Anterior cingulate cortex (tissue), 58 donors: ENCODE measurements at regions not wholly inside any gene's neighbourhood (a gene's known extent, or its start where the extent isn't known, plus 50 kb on each side); places are given as distances from the start of the nearest gene placed in this dataset.
"Not testable (repeated sequence)": the region's sequence is repeated elsewhere in the genome, so short reads cannot be mapped to it uniquely, and the experiment has no call there.

Experiments used
- DNase-seq, 58 donors: peaks; one replicate each; lab custom pipeline; 2025; lab: John Stamatoyannopoulos, UW

DNA sequence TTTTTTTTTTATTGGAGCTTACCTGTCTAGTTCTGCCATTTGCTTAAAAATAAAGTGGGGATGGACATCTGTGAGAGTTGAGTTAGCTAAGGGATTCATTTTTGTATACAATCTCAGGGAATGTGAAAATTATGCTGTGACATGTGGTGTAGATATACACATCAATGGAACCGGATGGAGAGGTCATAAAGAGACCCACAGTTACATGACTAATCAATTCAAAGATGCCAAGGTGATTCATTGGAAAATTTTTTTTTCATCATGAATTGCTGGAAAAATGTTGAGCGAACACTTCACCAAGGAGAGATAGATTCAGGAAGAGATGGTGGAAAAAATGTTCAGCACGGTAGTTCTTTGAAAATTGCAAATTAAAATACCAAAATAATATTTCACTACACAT, 605.4 kb upstream of the KIF2B start:
- DNase-seq: no peak

DNA sequence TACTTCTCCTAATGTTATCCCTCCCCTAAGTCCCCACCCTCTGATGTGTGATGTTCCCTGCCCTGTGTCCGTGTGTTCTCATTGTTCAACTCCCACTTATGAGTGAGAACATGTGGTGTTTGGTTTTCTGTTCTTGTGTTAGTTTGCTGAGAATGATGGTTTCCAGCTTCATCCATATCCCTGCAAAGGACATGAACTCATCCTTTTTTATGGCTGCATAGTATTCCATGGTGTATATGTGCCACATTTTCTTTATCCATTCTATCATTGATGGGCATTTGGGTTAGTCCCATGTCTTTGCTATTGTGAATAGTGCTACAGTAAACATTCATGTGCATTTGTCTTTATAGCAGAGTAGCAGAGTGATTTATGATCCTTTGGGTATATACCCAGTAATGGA, 613.8 kb upstream of the KIF2B start:
- DNase-seq: not testable (repeated sequence)

DNA sequence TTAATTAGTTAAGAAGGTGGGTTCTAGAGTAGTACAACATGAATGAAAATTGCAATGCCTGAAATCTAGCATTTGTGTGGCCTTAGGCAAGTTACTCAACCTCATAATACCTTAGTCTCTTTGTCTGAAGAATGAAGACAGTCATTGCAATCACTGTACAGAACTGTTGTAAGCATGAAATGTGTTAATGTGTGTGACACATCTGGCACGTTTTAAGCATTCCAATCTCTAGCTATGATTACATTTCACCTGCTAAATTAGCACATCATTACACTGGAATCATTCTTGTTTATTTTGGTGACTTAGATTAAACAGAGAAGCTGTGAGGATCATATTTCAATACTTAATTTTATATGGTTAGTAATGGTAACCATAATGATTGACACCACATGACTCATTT, 629.7 kb upstream of the KIF2B start:
- no peak for DNase-seq

DNA sequence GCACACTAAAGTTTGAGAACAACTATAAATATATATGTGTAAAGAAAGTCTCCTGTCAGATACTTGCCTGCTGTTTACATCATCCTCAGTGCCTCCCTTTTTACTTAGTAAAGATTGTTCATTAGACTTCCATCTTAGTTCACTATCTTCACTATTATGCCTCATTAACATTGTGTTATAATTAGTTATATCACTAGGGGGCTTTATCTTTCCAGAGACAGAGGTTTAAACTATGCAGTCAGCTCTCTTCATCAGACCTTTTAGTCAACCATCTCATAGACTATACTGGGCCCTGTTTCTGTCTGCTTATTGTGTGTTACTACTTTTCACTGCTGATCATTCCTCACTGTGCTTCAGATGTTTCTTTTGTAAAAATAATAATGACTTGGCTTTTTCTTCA, 630.8 kb upstream of the KIF2B start:
- DNase-seq: no peak

DNA sequence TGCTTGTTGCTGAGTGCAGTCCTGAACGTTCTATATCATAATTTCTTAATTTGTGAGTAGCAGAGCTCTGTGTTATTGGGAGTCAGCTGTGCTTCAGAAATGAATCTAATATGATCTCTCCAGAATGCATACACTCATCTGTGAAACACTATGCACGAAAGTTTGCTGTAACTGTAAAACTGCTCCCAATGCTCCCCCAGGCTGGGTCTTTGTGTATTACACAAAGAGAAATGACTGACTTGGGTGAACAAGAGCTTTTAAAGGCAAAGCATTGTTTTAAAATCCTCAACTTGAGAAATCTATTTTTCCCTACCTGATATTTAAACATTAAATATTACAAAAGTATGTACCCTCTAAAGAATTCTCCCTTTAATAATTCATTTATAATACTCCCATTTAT, 636.7 kb upstream of the KIF2B start:
- DNase-seq: no peak

DNA sequence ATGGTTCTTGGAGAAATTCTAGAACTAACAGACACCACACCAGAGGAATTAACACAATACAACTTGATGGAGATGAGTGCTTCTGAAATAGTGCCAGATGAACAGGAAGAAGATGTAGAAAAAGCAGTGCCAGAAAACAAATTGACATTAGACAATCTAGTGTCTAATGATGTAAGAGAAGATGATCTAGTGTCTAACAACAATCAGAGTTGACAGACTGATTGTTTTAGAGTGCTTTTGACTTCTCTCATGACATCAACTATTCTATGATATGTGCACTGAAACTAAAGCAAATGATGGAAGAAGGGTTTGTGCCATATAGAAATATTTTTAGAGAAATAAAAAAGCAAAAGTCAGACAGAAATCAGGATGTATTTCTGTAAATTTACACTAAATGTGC, 646.1 kb upstream of the KIF2B start:
- no peak for DNase-seq

DNA sequence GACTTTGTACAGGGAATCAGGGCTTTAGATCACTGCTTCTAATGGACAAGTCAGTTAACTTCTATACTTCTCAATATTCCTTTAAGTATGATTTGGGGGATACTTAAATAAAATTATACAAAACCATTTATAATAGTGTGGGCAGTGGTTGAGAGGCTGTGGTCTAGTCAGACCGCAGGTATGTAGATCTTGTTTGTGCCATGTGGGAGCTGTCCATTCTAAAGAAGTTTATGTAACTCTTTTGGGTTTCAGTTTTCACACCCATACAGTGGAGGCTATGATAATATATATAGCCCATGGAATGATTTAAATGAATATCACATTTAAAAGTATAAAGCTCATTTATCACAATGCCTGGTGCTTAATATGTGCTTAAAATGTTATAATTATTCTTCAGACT, 654.3 kb upstream of the KIF2B start:
- DNase-seq: no peak

DNA sequence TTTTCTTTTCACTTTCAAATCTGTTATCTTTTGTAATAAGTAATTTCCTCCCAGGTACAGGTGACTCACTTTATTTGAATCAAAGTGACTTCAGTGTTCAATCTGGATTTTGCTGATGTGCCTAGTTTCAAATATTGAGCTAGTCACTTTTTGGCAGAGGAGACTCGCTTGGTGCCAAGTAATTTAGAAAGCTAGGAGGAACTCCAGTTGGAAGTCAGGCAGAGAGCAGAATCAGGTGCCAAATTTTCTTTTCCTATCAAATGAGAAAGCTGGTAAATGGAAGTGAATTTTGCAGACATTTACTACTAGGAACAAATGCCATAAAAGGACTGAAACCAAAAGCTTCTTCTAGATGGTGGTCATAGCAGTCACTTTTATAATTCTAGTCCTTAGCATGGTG, 656.0 kb upstream of the KIF2B start:
- DNase-seq: no peak

DNA sequence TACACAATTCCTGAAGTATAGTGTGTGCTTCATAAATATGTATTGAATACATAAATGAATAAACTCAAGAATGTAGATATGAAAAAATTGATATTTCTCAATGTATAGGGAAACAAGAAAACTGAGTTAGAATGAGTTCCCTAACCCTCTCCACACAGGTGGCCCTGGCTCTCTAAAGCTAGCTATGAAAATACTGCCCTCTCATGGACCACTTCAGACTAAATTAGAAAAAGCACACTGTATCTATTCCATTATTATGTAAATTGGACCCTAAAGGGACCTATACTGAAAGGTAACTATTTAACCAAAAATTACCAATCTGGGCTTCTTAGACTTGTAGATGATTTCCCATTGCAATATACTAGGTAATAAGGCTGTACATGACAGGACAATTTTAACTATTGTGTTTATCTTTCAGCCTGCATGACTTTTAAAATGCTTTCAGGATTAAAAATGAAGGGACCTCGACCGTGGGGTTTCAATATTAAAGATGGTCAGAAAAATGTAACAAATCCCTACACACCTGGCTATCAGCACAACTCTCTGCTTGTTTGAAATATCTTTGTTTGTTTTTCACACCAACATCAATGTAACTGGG, 672.5 kb upstream of the KIF2B start:
- no peak for DNase-seq

DNA sequence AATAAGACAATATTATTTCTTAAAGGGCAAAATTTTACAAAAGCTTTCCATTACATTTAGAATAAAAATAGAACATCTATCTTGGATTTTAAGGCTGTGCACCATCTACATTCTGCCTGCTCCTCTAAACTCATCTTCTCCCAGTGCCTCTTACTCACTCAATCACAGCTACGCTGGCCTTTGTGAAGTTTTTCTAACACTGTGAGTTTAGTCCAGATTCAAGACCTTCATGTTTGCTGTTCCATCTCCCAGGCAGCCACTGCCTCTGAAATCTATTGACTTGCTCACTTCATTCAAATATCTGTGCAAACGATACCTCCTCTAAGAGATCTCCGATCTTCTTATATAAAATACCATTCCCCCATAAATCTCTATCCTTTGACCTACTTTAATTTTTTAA, 673.4 kb upstream of the KIF2B start:
- no peak for DNase-seq

DNA sequence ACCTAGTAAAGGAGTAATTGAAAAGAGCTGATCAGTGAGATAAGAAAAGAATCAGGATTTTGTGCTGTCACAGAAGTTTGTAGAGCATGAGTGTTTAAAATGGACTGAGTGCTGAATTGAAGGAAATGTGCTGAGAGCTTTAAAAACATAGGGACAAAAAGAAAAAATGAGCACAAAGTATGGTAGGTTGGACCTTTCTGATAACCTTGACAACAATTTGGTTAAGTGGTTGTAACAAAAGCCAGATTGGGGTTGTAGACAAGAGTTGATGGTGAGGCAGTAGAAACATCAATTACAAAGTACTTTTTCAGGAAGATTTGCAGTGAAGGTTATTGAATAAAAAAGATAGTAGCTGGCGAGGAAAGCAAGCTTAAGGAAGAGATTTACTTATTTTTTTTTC, 674.7 kb upstream of the KIF2B start:
- no peak for DNase-seq

DNA sequence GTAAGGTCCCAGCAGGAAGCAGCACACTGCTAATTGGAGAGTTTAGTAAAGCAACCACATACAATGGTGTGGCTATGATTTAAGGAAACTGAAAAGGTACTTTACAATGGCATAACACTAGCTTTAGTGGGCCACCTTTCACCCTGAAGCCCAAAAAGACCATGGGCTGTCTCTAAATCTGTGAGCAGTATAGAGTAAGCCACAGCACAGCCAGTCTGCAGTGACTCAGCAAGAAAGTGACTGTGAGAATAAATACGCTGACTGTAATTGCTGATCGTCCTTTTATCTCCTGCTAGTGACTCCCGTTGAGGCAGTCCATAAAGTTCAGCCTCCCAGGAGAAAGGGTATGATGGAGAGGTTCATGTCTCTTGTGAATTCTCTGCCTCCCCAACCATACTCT, 679.8 kb upstream of the KIF2B start:
- no peak for DNase-seq

DNA sequence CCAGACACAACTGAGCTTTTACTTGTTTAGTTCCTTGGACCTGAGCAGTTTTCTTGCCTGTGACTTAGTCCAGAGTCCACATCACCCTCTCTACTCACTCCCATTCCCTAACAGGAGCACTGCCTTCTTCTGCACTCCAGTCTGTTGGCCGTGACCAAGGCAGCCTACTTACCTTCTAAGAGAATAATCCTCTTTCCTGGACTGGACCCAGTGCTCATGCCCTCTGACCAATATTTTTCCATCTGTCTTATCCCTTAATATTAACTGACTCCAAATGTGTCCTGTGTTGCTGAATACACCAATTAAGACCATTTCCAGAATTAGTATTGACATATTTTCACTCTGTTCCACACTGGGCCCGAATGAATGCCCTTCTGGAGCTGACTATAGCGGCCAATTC, 681.0 kb upstream of the KIF2B start:
- DNase-seq: no peak

DNA sequence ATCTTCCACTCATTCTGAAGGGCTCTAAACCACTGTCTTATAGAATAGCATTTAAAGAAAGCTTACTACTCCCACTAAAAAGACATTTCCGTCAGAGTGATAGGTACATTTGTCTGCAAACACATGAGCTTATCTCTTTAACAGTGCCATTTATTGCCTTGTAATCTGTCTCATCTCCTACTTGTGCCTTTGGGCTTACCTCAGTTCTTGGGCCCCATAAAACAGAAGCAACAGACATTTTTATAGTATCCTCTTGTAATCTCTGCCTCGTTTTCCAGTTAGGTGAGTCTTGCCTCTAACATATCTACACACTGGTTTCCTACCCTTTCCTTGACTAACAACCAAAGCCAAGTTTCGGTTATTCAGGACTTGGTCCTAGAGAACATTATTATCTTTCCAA, 681.4 kb upstream of the KIF2B start:
- DNase-seq: no peak

DNA sequence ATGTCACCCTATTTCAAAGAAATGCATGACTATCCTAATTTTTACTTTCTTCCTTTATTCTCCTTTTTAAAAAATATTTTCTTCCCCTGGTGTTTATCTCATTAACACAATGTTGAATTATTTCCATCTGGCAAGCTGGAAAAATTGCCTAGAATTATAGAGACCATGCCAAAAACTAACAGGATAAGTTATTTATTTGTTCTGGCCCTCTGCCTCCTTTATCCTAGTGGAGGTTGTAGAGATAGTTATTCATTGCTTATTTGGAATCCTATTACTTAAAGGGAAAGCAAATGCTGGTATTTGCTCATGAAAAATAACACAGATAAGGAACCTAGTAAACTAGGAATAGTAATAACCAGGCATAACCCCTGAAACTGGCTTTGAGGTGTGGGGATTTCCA, 684.9 kb upstream of the KIF2B start:
- no peak for DNase-seq

DNA sequence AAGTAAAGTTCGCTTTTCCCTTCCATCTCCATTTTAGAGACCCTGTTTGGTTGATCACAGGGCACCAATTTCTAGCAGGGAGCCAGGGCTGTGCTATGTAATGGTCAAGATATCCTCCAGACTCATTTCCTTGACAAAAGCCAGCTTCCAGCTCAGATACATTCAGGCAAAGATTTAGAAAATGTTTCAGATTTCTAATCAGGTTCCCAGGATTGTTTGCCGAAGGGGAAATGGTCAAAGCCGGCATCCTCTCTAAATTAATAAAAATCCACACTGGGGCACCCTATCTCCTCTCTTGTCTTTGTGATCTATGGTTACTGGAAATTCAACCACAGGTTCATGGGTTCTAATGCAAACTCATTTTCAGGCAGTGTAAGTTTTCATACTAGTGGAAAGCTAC, 686.8 kb upstream of the KIF2B start:
- no peak for DNase-seq

DNA sequence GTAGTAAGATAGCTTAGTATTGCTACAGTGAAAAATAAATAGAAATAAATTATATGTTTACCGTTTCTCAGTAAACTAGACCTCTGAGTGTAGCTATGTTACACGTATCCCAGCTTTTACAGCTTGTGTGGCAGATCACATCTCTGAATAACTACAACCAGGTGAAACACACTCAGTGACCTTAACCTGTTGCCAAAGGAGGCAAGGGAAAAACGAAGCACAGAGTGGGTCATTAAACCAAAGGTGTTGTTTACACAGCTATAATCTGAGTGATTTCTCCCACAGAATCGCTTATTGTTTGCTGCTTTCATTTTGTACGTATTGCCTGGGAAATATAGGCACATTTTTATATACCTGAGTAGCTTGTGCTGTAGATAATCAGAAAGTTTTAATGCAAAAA, 688.2 kb upstream of the KIF2B start:
- no peak for DNase-seq

DNA sequence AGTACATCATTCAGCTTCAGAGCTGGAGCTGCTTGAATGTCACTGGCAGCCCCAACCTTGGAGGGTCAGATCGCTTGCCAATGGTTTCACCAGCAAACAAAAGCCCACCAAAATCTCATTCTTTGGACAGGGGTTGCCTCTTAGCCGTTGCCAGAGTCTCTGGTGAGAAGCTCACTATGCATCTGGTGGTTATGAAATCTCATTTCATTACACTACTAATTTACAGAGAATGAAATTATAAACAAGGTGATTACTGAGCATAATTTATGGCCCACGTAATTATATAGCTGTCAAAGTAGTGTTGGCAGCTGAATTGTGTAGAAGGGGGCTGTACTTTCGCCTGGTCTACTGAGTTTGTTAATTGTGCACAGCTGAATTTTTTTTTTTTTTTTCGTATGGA, 688.9 kb upstream of the KIF2B start:
- DNase-seq: peak in 1 of 58 donors; percentile 0

DNA sequence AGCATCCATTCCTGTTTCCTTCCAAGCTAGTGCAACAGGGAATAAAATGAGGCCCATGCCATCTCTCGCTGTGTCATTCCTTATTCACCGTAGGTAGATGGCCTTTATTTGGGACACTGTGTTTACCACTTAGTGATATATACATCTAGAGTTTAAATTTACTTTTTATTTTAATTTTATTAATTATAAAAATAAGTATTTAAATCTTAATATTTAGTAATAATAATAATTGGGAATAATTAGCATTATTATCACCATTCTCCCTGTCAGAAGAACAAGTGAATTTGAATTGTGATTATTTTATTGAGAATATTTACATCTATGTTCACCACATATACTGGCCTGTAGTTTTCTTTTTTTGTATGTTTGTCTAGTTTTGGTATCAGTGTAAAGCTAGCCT, 692.9 kb upstream of the KIF2B start:
- DNase-seq: no peak

DNA sequence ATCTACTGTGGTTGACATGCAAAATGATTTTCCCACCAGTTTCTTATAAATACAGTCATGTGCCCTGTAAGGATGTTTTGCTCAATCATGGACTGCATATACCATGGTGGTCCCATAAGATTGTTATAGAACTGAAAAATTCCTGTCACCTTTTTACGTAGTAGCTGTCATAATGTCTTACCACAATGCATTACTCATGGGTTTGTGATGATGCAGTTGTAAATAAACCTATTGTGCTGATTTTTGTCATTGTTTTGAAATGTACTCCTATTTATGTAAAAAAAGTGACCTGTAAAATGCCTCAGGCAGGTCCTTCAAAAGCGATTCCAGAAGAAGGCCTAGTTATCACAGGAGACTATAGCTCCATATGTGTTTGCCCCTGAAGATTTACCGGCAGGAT, 695.4 kb upstream of the KIF2B start:
- no peak for DNase-seq

DNA sequence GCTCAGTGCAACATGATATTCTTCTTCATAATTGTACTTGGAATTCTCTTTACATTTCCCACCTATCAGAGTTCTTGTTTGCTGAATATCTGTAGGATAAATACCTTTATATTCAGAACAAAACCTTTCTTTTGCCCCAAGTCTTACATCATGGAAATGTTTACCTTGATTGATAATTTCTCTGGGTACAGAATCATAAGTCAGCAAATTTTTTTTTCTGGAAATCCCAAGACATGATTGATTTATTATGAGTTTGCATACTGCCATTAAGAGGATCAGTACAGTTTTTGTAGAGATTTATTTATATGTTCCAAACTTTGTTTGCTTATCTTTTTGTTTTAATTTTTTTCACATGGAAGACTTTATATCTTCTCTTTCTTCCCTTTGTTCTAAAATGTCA, 699.8 kb upstream of the KIF2B start:
- DNase-seq: no peak

DNA sequence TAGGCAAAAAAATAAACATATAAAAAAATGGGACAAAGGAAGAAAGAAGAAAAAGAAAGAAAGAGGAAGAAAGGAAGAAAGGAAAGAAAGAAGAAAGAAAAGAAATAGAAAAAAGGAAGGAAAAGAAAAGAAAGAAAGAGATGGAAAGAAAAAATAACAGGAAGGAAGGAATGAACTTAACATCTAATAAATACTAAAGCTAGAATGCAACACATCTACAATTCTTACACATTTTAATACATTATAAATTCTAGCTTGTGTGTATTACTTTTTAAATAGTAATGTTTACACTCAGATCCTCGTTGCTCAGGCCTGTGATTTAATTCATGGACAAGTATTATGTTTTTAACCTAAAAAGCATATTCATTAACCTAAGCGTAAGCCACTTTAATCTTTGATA, 703.0 kb upstream of the KIF2B start:
- DNase-seq: no peak

DNA sequence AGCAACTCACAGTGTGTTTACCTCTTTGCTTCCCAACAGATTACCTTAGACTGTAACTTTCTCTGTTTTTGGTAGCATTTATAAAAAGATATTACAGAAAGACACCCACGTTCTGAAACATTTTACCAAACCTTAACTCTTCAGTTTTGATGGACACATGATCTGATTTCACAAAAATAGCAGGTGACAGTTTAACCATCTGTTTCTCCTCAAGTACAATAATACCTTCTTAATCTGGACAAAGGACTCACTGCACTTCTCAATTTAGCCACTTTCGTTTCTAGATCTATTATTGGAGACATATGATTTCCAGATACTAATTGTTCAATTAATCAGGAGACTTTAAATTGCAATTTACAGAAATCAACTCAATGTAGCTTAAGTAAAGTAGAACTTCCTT, 703.8 kb upstream of the KIF2B start:
- DNase-seq: no peak

DNA sequence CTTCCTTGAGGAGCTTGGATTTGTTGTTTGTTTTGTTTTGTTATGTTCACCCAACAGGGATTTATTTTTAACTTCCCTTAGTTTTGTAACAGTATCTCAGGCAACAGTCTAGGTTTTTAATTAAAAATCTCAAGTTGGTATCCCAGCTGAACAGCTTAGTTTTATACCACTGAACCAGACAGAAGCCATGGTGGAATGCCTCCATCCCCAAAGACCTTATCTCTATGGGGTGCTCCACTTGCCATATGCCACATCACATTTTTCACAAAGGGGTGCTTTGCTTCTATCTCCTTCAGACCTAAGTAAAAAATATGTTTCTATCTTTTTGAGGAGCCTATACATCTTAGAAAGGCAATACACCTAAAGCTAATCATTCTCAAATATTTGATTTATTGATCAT, 715.8 kb upstream of the KIF2B start:
- no peak for DNase-seq
